ENCODE measurements at regions not wholly inside any gene's neighbourhood (a gene's known extent, or its start where the extent isn't known, plus 50 kb on each side); places are given as distances from the start of the nearest gene placed in this dataset.

- TF ChIP-seq POLR2A (IDR thresholded peaks at IDR 0.05) (no peak), CTCF (IDR thresholded peaks at IDR 0.05) (no peak)
These were observed 578.7 kb upstream of the FBXO33 start for GRCh38 chr14:40010961-40011360.
